NCI-H446 treated with DMSO at 0.1 percent for 48 hours (cell line): ENCODE measurements at regions not wholly inside any gene's neighbourhood (a gene's known extent, or its start where the extent isn't known, plus 50 kb on each side); places are given as distances from the start of the nearest gene placed in this dataset.

Source experiments
- DNase-seq: peaks from one replicate; lab custom pipeline; 2025; lab: John Stamatoyannopoulos, UW

DNA sequence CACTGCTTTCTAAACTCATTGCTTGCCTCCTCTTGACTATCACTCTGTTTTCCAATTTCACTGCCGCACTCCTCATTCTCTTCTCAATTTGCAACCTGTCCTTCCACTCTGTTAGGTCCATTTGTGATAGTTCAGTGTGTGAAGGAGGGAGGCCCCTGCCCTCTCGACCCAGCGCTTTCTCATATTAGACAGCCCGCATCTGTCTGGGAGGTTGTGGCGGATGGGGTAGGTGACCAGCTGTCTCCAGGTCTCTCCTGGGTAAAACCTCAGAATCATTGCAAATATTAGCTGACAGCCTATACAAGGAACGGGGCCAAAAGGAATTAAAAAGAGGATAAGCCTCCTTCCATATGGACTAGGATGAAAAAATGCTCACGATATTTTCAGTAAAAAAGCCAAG lies 358.3 kb downstream of the SHQ1 start:
- DNase-seq, result no peak

DNA sequence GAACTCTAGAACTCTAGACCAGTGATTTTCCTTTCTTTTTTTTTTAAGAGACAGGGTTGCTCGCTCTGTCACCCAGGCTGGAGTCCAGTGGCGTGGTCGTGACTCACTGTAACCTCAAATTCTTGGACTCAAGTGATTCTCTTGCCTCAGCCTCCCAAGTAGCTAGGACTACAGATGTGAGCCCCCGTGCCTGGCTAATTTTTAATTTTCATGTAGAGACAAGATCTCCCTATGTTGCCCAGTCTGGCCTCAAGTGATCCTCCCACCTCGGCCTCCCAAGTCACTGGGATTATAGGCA lies 359.6 kb downstream of the SHQ1 start:
- no peak for DNase-seq

DNA sequence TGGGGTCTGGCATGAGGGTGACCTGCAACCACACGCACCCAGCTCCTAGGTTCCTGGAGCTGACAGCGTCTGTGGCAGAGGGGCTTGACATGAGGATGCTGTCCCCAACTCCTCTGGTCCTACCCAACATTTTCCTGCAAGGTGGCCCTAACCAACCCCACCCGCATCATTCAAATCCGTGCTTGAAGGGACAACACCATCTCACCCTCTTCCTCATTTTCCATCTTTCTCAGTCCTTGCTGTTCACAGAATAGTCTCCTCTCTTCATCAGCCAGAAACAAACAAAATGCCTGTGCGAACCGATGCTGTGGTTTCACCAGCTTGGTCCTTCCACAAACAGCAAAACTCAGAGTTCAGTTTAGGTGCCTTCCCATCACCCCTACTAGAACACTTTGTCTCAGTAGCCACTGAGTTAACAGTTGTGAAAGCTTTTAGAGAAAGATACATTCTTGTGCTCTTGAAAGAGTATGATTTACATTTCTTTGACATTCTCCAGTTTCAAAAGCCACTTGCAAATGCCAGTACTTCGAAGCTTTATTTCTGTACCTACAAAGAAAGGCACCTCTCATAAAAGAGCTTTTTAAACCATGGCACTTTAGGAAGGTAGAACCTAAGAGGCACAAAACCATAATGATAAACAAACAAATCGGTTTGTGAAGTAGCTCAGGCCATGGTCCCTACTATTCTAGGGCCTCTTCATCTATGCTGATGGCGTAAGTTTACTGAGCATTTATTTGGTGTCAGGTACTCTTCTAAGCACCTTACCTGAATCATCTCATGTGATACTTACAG lies 360.1 kb downstream of the SHQ1 start:
- DNase-seq, result no peak

DNA sequence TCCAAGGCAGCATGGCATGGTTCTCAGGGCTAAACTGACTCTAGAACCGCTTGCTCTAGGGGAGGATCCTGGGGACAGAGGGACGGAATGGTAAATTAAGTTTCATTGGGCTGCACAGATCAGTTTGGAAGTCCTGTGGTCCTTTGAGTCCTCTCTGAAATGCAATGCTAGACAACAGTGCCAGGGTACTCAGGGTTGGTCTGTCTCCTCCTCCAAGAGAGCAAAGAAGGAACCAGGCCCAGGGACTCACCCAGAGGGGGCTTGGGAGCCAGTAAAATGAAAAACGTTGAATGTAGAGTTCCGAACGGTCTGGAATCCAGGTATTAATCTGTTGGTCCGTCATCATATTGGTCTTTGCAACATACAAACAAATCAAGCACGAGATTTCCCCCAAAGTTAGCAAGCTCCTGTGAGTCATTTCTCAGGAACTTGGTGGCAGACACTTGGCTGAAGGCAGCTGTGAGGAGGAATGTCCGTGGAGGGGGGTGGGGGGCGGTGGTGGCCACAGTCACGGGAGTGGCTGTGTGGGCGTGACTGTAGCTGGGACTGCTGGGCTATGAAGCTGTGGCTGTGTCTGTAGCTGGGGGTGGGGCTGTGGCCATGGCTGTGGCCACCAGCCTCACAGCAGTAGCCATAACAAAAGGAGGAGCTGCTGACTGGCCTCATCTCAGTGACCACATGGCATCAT lies 361.0 kb downstream of the SHQ1 start:
- DNase-seq, result no peak

DNA sequence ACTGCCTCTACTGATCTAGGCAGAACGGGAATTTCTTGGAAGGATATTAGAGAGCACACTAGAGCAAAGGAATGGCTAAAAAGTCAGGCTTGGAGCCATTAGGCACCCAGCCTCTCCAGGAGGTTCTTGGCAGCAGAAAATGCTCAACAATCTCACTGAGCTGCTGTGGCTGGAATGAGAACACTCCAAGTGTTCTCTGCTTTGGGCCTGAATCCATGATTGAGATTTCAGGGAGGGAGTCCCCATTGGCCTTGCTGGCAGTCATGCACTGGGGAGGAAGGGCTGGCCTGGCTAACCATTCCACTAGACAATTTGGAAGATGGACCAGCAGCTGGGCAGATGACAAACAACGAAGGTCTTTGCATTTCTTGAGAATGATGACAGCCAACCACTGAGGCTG lies 362.6 kb downstream of the SHQ1 start:
- no peak for DNase-seq

DNA sequence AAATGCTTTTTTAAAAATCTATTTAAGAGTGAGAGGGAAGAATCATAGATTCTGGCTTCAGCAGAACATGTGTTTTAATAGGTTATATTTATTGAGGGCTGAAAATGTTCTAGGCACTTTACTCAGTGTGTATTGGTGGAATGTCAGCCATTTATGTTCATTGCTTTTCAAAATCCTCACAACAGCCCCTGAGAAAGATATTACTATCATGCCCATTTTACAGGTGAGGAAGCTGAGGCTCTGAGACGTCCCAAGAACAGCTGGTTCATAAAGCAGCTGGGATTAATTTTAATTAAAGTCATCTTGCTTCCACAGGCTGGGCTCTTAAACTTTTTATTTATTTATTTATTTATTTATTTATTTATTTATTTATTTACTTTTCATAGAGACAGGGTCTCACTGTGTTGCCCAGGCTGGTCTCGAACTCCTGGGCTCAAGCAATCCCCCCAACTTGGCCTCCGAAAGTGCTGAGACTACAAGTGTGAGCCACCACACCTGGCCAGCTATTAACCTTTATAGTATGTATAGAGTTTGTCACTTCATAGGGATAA lies 364.6 kb downstream of the SHQ1 start:
- no peak for DNase-seq

DNA sequence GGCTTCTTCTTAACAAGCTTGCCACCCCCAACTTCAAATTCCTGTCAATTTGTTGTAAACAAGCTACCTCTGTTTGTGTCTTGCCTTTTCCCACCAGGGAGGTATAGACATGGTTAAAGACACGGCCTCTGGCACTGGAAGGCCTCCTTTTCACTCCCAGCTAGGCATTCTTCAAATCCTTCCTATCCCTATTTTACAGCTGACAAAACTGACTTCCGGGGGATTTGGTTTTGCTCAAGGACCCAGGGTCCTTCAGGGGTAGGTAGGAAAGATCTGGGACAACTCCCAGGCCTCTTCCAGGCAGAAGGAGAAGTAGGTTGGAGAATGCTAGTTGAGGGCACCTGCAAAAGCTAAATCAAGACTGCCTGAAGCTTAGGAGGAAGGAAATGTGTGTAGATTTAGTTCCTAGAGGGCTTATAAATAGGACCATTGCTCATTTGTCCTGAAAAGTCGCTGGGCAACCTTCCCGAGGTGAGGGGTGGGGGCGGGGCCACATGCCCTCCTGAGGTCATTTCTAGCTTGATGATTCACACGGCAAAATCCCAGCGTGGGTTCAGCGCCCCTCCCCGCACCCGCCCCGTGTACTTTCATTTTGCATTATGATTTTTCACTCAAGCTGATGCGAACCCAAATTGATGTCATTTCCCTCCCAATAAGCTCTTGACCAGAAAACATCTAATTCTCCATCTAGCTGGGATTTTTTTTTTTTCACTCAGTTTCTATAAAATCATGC lies 365.5 kb downstream of the SHQ1 start:
- DNase-seq, result no peak

DNA sequence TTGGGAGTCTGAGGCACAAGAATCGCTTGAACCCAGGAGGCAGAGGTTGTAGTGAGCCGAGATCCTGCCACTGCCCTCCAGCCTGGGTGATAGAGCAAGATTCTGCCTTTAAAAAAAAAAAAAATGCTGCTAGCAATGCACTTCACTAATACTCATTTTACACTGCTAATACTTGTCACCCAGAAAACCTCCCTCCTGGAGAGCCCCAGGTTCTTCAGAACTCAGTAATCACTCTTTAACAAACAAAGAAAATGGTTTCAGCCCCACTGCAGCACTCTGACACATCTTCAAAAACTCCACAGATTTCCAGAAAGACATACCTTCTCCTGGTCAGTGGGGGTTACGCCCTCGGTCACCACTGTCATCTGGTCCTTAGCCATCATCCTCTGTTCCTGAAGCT lies 366.7 kb downstream of the SHQ1 start:
- no peak for DNase-seq

DNA sequence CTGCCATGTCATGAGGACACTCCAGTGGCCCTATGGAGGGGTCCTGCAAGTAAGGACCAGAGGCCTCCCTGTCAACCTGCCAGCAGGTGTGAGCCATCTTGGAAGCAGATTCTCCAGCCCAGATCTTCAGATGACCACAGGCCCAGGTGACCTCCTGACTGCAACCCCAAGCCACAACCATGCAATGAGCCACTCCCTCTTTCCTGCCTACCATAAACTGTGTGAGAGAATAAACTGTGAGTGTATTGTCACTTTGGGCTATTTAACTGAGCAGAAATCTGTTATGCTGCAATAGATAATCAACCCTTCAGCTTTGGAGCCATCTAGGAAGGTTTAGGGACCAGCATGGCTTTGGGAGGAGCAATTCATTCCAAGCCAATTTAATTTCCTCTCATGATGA lies 367.9 kb downstream of the SHQ1 start:
- no peak for DNase-seq

DNA sequence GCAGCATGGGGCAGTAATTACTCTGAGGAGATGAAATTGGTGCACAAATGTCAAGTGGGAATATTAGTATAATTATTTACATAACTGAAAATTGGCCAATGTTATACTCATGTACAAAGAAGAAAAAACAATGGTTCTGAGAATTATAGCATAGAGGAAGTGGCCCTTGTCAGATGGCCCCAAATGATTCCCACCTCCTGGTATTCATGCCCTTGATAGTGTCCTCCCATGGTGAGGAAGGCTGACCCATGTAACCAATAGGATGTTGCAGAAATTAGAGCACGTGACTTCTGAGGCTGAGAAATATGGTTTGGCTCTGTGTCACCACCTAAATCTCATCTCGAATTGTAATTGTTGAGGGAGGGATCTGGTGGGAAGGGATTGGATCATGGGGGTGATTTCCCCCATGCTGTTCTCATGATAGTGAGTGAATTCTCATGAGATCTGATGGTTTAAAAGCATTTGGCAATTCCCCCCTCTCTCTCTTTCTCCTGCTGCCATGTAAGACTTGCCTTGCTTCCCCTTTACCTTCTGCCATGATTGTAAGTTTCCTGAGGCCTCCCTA lies 368.5 kb downstream of the SHQ1 start:
- no peak for DNase-seq

DNA sequence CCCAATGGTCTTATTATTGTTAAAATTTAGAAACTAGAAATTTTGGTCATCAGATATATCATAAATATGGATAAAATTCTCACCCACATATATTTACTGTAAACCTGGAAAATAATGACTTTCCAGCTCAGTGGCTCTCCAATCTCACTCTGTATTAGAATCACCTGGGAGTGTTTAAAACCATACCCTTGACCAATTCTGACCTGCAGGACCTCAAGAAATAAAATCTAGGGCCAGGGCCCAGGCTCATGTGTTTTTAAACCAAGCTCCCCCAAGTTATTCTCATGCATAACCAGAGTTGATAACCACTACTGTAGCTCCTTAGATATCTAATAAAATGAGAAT lies 372.1 kb downstream of the SHQ1 start:
- no peak for DNase-seq

DNA sequence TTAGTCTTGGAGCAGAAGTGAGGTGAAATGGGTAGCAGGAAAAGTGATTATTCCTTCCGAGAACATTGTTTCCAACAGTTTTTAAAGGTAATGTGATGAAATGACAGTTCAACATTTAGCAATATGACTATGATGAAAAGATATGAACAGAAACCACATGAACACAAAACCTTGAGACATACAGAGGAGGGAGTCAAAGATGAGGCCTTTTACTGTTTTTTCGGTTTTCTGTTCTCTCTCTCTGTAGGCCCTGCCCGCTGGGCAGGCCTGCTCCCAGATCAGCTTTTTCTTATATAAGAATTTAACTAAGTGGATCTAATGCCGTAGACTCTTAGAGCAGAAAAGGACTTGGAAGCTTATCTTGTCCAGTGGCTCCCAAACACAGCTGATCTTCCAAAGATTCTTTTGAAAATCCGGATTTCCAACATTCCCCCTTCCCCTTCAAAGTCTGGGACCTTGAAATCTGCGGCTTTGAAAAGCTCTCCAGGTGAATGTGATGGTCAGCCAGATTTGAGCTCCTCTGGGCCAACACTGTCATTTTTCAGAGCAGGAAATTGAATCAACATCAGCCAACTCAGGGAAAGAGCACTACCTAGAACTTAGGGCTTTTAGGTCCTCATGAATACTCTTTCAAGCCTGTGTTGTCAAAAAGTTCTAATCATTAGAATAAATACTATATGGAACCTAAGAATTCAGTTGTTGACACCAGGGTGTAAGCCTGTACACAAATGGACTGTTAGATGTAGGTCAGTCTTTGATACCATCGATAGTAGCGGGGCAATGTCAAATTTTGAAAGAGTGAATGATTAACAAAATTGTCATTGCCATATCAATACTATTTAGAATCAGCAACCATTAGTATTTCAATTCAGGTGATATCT lies 372.7 kb downstream of the SHQ1 start:
- DNase-seq, result no peak

DNA sequence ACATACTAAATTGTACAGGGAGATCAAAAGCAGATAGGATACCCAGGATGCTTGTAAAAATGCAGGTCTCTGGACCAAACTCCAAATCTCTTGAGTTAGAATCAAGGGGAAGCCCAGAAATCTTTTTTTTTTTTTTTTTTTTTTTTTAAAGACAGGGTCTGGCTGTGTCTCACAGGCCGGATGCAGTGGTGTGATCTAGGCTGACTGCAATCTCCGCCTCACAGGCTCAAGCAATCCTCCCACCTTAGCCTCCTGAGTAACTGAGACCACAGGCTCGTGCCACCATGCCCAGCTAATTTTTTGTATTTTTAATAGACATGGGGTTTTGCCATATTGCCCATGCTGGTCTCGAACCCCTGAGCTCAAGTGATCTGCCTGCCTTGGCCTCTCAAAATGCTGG lies 373.5 kb downstream of the SHQ1 start:
- DNase-seq, result no peak

DNA sequence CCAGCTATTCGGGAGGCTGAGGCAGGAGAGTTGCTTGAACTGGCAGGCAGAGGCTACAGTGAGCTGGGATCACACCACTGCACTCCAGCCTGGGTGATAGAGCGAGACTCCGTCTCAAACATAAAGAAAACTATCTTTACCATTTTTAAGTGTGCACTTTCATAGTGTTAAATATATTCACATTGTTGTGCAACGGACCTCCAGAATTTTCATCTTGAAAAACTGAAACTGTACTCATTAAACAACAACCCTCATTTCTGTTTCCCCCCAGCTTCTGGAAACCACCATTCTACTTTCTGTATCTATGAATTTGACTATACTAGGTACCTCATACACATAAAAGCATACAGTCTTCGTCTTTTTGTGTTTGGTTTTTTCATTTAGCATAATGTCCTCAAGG lies 375.1 kb downstream of the SHQ1 start:
- no peak for DNase-seq

DNA sequence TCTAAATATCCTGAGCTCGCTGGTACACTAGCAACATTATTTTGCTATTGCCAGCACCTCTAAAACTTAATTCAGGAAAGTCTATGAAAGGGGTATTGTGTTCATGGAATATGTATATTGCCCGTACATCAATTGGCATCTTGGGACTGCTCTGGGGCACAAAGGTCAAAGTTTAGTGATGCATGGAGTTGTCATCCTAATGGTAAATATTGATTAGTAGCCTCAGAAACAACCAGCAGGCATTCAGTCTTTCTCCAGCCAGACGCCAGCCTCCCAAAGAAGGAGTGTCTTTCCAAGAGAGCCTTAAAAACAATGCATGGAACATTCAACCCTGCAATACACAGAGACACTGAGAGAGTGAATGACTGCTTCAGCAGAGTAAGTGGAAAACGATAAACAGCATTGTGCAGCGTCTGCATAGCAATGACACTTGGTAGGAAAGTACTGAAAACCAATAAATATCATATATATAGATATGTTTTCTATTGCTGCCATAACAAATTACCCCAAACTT lies 377.3 kb downstream of the SHQ1 start:
- no peak for DNase-seq

DNA sequence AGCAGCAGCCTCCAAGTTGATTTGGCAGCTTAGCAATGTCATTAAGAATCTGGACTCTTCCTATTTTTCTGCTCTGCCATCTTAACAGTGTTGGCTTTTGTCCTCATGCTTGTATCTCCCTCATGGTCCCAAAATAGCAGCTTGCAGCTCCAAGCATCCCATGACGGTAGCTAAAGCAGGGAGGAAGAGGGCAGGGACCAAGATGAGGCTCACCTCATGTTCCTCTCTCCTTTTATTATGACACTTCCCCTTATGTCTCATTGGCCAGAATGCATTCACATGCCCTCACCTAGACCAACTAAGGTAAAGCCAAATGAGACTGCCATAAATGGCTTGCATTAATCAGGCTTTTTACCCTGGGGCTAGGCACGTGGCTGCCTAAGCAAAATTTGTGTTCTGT lies 382.4 kb downstream of the SHQ1 start:
- no peak for DNase-seq

DNA sequence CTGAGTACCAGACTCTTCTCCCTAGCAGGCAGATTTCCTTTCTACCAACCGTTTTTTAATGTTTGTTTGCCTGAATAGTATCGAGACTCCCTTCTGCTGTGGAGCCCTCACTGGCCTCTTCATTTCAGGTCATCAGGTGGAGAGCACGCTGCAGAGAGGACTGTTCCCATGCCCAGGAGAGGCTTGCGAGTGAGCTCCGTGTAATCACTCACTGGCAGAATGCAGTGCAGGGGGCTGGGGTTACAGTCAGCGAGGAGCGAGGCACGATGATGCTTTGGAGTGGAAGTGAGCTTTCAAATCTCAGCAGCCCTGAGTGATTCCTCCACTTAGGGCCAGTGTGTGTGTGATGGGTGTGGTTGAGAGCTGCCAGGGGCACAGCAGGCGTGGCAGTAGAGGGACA lies 385.2 kb downstream of the SHQ1 start:
- no peak for DNase-seq

DNA sequence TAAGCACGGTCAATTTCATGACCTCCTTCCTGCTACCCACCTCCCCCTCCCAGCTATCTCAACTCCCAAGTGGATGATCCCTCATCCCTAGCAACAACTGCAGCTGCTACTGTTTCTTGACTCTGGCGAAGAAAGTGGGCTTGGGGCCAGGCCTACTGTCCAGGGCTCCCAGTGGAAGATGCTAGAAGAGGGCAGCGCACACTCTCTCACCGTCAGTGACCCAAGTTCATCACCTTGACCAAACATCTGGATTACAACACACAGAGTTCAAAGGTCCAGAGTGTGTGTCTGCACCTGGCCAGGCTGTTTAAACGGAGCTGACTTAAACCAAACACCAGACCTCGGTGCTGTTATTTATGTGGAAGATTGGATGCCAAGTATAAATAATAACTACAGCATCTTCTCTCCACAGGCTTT lies 385.6 kb downstream of the SHQ1 start:
- no peak for DNase-seq

DNA sequence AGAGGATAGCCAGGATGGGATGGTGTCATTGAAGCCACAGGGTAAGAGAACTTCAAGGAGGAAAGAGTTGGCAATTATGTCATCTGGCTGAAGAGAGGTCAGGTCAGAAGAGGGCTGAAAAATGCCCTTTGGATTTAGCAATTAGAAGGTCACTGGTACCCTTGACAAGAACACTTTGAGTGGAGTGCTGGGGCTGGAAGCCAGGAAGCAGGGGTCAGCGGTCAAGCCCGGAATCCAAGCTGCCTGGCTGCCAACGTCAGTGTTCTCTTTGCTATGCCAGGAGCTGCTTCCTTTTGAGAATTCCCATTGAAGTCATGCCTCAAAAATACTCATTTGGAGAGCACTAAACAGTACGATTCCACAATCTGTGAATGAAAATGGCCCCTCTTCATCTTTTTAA lies 386.5 kb downstream of the SHQ1 start:
- no peak for DNase-seq

DNA sequence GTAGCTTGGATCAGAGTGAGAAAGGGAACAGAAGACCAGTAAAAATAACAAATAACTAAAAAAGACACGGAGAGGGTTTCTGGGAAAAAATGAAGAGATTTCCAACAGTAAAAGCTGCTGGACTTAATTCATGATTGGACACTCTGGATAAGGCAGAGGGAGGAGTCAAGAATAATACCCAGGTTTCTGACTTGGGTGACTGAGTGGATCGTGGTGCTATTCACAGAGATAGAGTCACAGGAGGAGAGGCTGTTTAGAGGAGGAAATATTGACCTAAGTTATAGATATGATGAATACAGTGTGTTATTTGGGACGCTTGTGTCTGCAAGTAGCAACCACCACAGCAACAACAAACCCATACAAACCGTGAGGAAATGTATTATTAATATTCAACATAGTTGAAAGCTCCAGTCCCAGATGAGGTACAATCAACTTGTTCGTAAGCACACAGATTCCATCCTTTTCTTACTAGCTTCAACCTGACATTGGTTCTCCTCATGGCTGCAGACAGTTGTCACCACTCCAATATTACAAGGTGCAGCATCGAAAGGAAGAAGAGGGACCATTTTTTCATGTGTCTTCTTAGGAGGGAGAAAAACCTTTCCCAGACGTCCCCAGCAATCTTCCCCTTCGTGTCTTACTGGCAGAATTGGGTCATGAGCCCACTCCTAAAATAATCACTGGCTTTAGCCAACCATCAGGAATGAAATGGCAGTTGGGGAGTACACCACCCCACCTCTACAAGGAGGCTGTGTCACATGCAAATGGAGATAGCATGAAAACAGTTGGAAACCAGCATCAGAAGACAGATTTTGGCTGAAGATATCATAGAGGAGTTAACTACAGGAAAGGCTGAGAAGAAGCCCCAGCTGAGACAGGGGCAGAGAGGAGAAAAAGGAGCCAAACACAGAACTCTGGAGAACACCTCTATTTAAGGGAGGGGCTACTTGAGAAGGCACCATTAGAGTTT lies 387.8 kb downstream of the SHQ1 start:
- no peak for DNase-seq
